Ishikawa (cell line): ENCODE measurements at regions not wholly inside any gene's neighbourhood (a gene's known extent, or its start where the extent isn't known, plus 50 kb on each side); places are given as distances from the start of the nearest gene placed in this dataset.

Source experiments
- CEBPB ChIP-seq: IDR thresholded peaks from 2 replicates; pipeline ENCODE4 v1.6.1; 2012
- FOXM1 ChIP-seq: IDR thresholded peaks from 2 replicates; pipeline ENCODE4 v1.6.1; 2012; ENCODE audit warnings: low read depth, borderline replicate concordance
- RAD21 ChIP-seq: IDR thresholded peaks from 2 replicates; pipeline ENCODE4 v1.6.1; 2012; ENCODE audit warnings: low read depth
- REST ChIP-seq: IDR thresholded peaks from 2 replicates; pipeline ENCODE4 v1.6.1; 2012; ENCODE audit warnings: low read depth, mild to moderate bottlenecking
- TAF1 ChIP-seq: IDR thresholded peaks from 2 replicates; pipeline ENCODE4 v1.6.1; 2012; ENCODE audit warnings: low read depth, mild to moderate bottlenecking
- TCF12 ChIP-seq: IDR thresholded peaks from 2 replicates; pipeline ENCODE4 v1.6.1; 2012; ENCODE audit warnings: low read depth
- TEAD4 ChIP-seq: IDR thresholded peaks from 2 replicates; pipeline ENCODE4 v1.6.1; 2012
- YY1 ChIP-seq: IDR thresholded peaks from 2 replicates; pipeline ENCODE4 v1.6.1; 2012; ENCODE audit warnings: low read depth

- no peak for TF ChIP-seq FOXM1
- no peak for TF ChIP-seq TCF12
- TF ChIP-seq YY1, result no peak
- TF ChIP-seq TAF1, result no peak
- TF ChIP-seq TEAD4, result no peak
- TF ChIP-seq CEBPB, result no peak
- no peak for TF ChIP-seq RAD21
- no peak for TF ChIP-seq REST
Measured at GRCh38 chr1:221567859-221568507, 173.9 kb downstream of the DUSP10 start.
